ENCODE measurements at regions not wholly inside any gene's neighbourhood (a gene's known extent, or its start where the extent isn't known, plus 50 kb on each side); places are given as distances from the start of the nearest gene placed in this dataset.
A peak's percentile ranks its signal among the peaks of the same experiment; 100 is the strongest.
"Not testable (repeated sequence)": the region's sequence is repeated elsewhere in the genome, so short reads cannot be mapped to it uniquely, and the experiment has no call there.

DNA sequence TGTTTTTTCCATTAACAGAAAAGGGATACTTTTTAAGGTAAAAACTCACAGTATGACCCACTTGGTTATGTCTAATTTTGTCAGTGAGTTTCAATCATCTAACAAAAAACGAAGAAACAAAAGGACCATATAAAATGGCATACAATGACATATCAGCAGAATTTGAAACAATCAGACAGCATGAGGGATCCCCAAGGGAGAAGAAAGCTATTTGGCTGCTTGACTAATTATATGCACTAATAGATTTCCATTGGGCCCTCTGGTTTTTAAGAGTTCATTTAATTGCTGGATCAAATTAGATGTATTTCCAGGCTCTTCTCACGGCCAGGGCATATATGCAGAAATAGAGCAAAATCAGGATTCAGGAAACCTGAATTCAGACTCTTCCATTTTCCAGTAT is 376.4 kb upstream of the GBE1 start:
- DNase-seq, result no peak

- DNase-seq, result no peak
Measured at GRCh38 chr3:82137050-82137449, 375.6 kb upstream of the GBE1 start.

- peak; percentile 9 for DNase-seq
Measured at GRCh38 chr3:82133070-82133606, 371.7 kb upstream of the GBE1 start.

DNA sequence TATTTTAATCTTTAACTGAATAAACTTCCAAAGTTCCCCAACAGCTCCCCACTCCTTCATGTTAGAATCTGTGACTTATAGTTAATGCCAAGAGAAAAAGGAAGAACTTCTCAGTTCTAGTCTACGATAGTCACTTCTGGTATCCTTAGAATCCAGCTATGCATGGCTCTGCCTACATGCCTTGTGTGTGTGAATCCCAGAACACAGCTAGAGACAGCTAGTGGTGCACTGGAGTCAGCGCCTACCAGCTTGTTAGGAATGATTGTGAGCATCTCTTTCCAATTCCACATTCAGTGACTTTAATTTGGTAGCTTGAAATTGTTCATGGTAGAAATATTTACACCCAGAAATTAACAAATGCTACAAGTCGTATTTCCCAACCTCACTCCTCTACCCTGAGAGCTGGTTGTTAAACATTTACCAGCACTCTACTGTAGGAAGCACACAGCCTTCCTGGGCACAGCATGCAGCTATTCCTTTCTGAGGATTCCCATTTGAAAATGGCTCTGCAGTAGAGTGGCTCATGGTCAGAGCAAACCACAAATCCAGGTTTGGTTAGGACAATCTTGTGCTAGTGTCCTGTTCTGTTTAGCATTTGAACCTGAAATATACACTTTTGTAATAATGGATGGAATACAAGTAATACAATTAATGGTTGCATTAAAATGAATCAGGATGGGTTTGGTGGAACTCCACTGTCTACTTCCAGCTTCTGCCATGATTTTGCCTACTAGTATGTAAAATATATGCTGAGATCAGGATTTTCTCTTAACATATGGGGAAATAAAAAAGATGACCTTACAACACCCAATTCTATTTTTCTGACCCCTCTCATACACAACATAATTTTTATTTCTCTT is 371.0 kb upstream of the GBE1 start:
- DNase-seq, result no peak

DNA sequence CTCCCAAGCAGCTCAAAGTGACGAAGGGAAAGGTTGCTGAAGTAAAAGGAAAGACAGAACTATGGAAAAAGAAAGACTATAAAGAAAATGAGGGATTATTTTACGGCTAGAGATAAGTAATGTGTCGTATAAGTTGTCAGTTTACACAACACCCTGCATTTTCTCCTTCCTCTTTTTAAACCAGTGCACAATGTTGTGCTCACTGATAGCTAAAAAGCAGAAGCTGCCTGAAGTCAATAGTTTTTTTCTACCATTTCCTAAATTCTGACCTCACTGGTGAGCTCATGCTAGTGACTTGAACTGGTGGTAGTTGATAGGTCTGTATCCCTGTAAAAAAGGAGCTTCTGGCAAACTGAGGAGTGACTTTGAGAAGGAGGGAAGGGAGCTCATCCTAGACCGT is 368.6 kb upstream of the GBE1 start:
- DNase-seq, result no peak

DNA sequence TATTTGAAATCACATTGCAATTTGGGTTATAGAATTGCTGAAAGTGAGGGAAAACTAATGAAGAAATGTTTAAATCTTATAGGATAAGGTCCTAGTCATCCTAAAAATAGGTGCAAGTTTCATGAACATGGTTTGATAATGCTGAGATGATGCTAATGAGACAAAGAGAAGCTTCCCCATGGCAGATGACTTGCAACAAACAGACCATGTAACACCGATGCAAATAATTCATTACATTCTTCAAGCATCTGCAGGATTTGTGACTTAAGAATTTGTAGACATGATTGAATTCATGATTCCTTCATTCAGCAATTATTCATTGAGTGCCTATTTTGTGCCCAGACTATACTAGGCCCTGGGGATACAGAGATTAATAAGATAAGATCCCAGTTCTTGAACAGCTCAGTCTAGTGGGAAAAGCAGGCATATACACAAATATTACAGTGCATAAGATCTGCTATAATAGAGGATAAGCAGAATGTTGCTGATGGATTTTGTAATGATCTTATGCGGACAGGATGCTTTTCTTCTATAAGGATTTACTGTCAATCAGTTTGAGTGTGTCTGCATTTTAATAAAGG is 367.9 kb upstream of the GBE1 start:
- no peak for DNase-seq

- no peak for DNase-seq
Measured at GRCh38 chr3:82128271-82128670, 366.8 kb upstream of the GBE1 start.

DNA sequence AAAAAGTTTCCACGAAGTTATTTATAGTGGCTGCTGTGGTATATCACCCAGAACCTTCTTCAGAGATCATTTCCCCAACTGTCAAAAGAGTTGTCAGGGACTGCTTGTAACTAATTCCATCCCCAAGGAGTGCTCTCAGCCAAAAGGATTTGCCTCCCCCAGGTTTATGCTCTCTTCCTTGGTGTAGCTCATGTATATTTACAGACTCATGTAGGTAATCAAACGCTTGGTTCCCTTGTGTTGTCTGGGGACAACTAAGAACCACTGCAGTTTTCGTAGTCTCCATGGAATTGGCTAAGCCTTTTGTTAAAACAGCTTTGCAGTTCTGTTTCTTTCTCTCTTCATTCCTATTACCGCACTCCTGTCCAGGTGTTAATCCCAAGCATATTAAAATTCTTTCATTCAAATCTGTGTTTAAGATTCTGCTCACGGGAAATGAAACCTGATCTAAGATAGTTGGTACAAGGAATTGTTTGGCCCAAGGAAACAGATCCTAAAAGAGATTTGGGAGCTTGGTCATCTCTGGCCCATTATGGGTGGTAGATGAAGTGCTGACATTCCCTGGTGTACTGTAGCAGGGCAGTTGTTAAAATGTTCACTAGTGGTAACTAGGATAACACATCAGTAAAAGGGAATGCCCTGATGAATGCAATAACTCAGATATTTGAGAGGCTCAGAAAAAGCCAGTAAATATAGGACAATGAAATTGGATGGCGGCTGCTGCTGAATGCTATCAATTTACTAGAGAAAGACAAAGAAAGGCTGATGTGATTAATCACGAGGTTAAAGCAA is 361.3 kb upstream of the GBE1 start:
- no peak for DNase-seq

DNA sequence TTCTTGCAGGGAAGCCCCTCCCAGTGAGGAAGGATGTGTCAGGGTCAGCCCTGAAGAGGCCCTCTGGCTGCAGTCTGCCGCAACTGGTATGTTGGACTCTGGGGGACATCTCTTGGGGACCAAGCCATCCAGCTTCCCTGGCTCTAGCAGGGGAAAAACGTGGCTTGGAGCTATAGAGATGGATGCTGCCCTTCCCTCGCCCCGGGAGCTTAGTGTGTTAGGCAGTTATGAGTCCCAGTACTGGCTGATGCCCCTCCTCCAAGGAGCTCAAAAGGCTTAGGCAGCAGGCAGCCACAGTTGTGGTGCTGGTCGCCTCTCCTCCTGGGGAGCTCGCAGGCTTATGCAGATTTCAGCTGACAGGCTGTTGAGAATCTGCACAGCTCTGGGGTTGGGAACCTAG is 353.1 kb upstream of the GBE1 start:
- DNase-seq, result no peak

DNA sequence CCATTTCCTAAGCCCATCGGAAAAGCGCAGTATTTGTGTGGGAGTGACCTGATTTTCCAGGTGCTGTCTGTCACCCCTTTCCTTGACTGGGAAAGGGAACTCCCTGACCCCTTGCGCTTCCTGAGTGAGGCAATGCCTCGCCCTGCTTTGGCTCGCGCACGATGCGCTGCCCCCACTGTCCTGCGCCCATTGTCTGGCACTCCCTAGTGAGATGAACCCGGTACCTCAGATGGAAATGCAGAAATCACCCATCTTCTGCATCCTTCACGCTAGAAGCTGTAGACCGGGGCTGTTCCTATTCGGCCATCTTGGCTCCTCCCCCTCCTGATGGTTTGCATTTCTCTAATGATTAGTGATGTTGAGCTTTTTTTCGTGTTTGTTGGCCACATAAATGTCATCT is 349.3 kb upstream of the GBE1 start:
- not testable (repeated sequence) for DNase-seq

GRCh38 chr3:82103241-82103640 is 341.8 kb upstream of the GBE1 start:
- DNase-seq, result no peak

DNA sequence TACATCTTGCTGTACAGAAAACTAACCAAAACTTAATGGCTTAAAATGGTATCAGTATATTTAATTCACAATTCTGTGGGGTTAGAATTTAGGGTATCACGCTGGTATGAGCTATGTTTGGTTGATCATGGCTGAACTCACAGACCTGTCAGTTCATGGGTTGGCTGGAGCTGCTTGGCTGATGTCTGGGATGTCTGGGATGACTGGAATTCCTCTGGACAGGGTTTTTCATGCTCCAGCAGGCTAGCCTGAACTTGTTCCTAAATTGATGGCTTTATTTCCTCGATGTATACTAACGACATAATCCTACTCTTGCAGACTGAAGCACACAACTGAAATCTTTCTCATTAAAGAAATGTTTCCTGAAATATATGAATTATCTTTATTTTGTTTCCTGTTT is 338.9 kb upstream of the GBE1 start:
- no peak for DNase-seq

- DNase-seq, result no peak
Measured at GRCh38 chr3:82093641-82094040, 332.2 kb upstream of the GBE1 start.

DNA sequence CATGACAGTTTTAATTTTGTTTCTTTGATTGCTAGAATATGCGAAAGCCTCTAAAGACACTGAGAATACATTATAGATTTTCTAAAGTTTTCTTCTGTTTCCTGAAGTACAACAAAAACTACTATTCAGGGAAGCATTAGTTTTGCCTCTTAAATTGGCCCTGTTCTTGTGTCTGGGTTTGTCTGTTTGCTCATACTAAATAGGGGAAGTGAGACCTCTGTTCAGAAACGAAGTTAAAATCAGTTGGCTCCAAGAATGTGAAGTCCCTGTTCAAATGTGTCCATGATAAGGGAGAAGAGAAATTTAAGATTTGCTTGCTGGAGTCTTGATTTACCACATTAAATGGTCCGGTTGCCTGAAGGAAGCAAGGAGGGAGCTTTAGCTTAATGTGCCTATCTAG is 327.3 kb upstream of the GBE1 start:
- DNase-seq, result no peak

DNA sequence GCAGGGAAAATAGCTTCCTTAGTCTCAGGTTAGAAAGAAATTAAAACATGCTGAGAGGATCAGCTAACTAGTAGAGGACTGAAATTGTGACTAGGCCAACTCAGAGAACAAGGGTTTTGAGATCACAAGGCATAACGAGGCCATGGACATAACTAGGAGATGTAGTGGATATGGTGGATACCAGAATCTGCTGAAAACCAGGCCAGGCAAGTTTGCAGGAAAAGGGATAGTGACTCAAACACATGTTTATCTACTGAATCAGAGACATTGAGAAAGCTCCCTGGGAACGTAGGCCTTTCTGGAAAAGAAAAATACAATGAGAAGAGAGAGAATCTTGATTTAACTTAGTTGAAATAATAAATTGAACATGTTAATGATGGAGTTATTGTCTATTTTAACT is 326.5 kb upstream of the GBE1 start:
- no peak for DNase-seq

DNA sequence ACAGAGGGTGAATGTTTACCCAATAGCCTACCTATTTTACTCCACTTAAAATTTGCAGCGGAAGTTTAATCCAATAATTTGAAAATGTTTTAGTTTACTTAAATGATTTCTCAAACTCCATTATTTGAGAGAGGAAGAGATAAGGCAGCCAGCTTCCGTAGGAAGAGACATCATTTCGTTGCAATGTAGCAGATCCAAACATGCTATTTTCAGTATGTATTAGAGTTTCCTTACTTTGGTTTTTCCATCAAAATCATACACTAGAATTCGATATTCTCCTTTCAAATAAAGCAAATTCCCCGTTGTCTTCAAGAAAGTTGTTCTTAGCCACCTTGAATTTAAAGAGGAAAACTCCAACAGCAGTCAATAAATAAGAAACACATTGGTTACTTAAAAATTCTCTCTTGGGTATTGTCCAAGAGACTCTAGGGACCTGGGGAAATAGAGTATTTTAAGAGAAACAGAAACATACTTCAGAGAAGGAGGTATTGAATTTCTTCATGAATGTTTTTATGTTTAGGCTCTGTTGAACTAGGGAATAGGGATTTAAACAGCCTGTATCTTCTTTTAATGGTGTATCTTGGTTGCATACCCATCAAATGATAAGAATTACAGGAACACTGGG is 324.5 kb upstream of the GBE1 start:
- DNase-seq, result no peak

- no peak for DNase-seq
Measured at GRCh38 chr3:82085356-82085755, 323.9 kb upstream of the GBE1 start.

DNA sequence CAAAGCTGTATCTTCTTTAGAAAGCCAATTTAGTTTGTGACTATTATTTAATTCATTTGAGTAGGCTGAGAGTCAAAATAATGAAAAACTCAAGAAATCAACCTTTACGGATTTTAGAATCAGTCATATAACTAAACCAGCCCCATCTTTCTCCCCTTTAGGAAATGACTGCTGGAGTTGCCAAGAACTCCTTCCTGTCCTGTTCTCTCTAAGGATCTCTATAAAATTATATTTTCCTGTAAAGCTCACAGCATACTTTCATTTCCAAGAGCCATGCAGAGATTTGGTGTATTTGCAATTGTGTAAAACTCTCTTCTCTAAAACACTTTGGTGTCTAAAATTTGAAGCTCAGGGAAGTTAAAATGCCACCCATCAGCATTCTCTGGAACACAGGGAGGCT is 323.4 kb upstream of the GBE1 start:
- DNase-seq, result no peak

GRCh38 chr3:82082796-82083195 is 321.4 kb upstream of the GBE1 start:
- no peak for DNase-seq

DNA sequence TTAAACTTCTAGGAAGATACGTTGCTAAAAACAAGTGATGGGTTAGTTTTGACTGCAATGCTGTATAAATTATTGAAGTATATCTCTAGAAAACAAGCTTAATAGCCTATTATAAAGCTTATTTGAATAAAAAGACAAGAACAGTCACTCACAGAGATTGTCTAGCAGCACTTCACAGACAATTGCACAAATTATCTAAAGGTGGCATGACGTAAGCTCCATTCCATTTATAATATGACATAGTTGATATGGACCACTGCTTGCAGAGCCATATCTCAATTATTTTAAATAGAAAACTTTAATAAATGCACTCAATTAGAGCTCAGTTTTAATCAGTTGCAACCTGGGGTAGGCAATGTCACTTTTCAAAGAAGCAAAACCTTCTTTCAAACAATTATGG is 319.9 kb upstream of the GBE1 start:
- DNase-seq, result no peak

- DNase-seq, result no peak
Measured at GRCh38 chr3:82080792-82081191, 319.3 kb upstream of the GBE1 start.

DNA sequence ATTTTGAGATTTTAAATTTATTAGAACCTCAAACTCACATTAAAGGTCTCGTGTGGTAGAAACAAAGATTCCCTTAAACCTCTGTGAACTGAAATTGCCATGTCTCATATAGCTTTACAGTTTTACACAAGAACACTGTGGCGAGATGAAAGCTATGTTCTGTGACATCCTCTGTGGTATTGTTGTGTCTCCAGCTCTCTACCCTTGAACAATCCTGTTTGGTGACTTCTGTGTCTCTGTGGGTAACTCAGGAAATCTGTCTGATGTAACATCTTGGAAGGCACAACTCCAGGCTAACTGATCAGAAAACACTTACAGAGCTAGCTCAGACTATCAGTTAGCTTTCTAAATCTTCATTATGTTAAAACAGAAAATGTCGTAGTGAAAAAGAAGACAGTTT is 318.8 kb upstream of the GBE1 start:
- DNase-seq, result no peak

DNA sequence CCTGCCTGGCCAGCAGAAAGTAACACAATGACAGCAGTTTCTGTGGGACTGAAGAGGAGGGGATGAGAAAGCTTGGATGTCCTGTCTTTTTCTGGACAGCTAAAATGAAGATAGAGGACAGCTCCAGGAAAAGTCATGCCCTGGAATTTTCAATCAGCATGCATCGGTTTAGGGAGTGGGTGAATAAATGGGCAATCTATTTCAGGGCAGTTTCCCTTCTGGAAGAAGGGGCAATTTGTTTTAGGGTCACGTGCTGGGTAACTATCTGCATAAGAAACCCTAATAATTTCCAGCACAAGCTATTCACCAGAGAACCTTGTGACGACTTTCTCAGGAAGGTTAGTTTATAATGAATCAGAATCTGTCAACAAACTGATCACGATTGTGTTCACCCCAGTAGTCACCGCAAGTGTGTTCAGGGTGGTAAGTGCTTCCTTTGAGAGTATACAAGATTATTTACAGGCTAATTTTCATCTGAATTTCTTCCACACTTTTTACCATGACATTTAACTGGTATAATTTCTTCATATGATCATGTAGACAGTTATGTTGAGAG is 318.0 kb upstream of the GBE1 start:
- DNase-seq, result no peak

Data from NCI-H1048 (cell line).